Calu3 (cell line): ENCODE measurements at regions not wholly inside any gene's neighbourhood (a gene's known extent, or its start where the extent isn't known, plus 50 kb on each side); places are given as distances from the start of the nearest gene placed in this dataset.

Source experiments
- BruUV-seq: library from RNA; stranded (reverse); fragments of 400-500 nt; replicated peaks from 2 replicates; lab custom pipeline; 2021; lab: Mats Ljungman, UMichigan
- CTCF ChIA-PET: fragments of 300-600 bp; sonication (Branson Sonifier 250); formaldehyde crosslinking; loops from one replicate; lab custom pipeline; 2022; ENCODE audit warnings: antibody characterized with exemption; lab: Charles Lee
- DNase-seq: peaks from one replicate; pipeline ENCODE4 v3.0.0; 2022
- H3K27ac Mint-ChIP-seq: one replicate; pipeline ENCODE4 v1.8.0; 2022; ENCODE audit warnings: mixed read lengths; ENCODE audit not compliant: unreplicated experiment
- H3K27me3 Mint-ChIP-seq: one replicate; pipeline ENCODE4 v1.8.0; 2022; ENCODE audit warnings: mixed read lengths; ENCODE audit not compliant: unreplicated experiment
- H3K36me3 Mint-ChIP-seq: one replicate; pipeline ENCODE4 v1.8.0; 2022; ENCODE audit warnings: mild to moderate bottlenecking, moderate library complexity, mixed read lengths; ENCODE audit not compliant: insufficient read depth, unreplicated experiment
- H3K4me1 Mint-ChIP-seq: one replicate; pipeline ENCODE4 v1.8.0; 2022; ENCODE audit warnings: mild to moderate bottlenecking, low read depth, mixed read lengths; ENCODE audit not compliant: unreplicated experiment
- H3K4me3 Mint-ChIP-seq: one replicate; pipeline ENCODE4 v1.8.0; 2022; ENCODE audit warnings: mild to moderate bottlenecking, low read depth, moderate library complexity, mixed read lengths; ENCODE audit not compliant: unreplicated experiment
- H3K9me3 Mint-ChIP-seq: one replicate; pipeline ENCODE4 v1.8.0; 2022; ENCODE audit warnings: low read depth, mixed read lengths; ENCODE audit not compliant: unreplicated experiment
- CTCF ChIP-seq: fragments of 200-600 bp; IDR thresholded peaks from one replicate; pipeline ENCODE4 v1.8.0; 2022; ENCODE audit warnings: antibody characterized with exemption; ENCODE audit not compliant: unreplicated experiment
- intact Hi-C: fragments of 100-400 bp; cut with micrococcal nuclease; formaldehyde crosslinking; loops from one replicate; pipeline ENCODE4 v1.10.0; 2022; ENCODE audit not compliant: unreplicated experiment

GRCh38 chr7:48703466-48703865 lies 220.9 kb upstream of the CDC14C start:
- H3K9me3 Mint-ChIP-seq, result peaks cover 10% of the 10 kb centered on the region
- no TSS peak for BruUV-seq
- intact Hi-C loops, result no loop called here
- no peaks in the 10 kb centered on the region for H3K4me1 Mint-ChIP-seq
- H3K27me3 Mint-ChIP-seq, result no peaks in the 10 kb centered on the region
- DNase-seq, result no peak
- TF ChIP-seq CTCF, result no peak
- H3K27ac Mint-ChIP-seq, result no peak overlapping the region
- H3K36me3 Mint-ChIP-seq, result no peaks in the 10 kb centered on the region
- H3K4me3 Mint-ChIP-seq, result no peak overlapping the region
- CTCF ChIA-PET, result no interaction called here

GRCh38 chr7:48708122-48708521 lies 216.2 kb upstream of the CDC14C start:
- Mint-ChIP-seq H3K27me3 (no peaks in the 10 kb centered on the region), H3K9me3 (peaks cover 5% of the 10 kb centered on the region)
- intact Hi-C loops, result no loop called here

GRCh38 chr7:48708635-48709034 lies 215.7 kb upstream of the CDC14C start:
- H3K27me3 Mint-ChIP-seq, result no peaks in the 10 kb centered on the region
- intact Hi-C loops, result no loop called here
- no peak overlapping the region for H3K4me3 Mint-ChIP-seq
- no peak for DNase-seq
- no TSS peak for BruUV-seq
- H3K27ac Mint-ChIP-seq, result no peak overlapping the region
- no peak for TF ChIP-seq CTCF
- peaks cover 5% of the 10 kb centered on the region for H3K9me3 Mint-ChIP-seq
- no peaks in the 10 kb centered on the region for H3K36me3 Mint-ChIP-seq
- CTCF ChIA-PET, result no interaction called here
- no peaks in the 10 kb centered on the region for H3K4me1 Mint-ChIP-seq

More at GRCh38 chr7:48708122-48708521, 216.2 kb upstream of the CDC14C start:
- no peak overlapping the region for H3K4me3 Mint-ChIP-seq
- no TSS peak for BruUV-seq
- TF ChIP-seq CTCF, result no peak
- CTCF ChIA-PET, result no interaction called here
- H3K27ac Mint-ChIP-seq, result no peak overlapping the region
- H3K4me1 Mint-ChIP-seq, result no peaks in the 10 kb centered on the region
- no peaks in the 10 kb centered on the region for H3K36me3 Mint-ChIP-seq
- no peak for DNase-seq

- intact Hi-C loops, result no loop called here
- Mint-ChIP-seq H3K27ac (no peak overlapping the region), H3K4me3 (no peak overlapping the region), H3K4me1 (no peaks in the 10 kb centered on the region), H3K36me3 (no peaks in the 10 kb centered on the region), H3K27me3 (no peaks in the 10 kb centered on the region), H3K9me3 (peaks cover 5% of the 10 kb centered on the region)
- CTCF ChIA-PET, result no interaction called here
- BruUV-seq, result no TSS peak
- no peak for DNase-seq
- TF ChIP-seq CTCF, result no peak
Measured at GRCh38 chr7:48710995-48711394, 213.4 kb upstream of the CDC14C start.
